ENCODE measurements at regions not wholly inside any gene's neighbourhood (a gene's known extent, or its start where the extent isn't known, plus 50 kb on each side); places are given as distances from the start of the nearest gene placed in this dataset.

DNA sequence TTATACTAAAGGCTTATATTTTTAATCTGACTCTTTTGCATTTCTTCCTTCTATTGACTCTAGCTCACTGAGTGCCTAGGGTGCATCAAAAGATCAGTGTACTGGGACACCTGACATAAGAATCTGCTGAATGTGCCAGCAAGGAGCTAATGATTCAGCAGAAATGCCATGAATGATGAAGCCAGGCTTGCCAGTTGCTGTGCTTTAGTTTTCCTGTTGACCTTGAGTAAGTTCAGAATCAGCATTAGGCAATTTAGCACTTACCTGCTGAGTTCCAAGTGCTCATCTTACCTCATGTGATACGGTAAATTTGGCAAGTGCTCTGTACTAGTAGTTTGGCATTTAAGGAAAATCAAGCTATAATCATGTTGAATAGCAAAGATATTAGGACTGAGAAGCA lies 523.2 kb upstream of the B3GALT2 start:
- DNase-seq (ENCODE audit: low read depth): no peak

DNA sequence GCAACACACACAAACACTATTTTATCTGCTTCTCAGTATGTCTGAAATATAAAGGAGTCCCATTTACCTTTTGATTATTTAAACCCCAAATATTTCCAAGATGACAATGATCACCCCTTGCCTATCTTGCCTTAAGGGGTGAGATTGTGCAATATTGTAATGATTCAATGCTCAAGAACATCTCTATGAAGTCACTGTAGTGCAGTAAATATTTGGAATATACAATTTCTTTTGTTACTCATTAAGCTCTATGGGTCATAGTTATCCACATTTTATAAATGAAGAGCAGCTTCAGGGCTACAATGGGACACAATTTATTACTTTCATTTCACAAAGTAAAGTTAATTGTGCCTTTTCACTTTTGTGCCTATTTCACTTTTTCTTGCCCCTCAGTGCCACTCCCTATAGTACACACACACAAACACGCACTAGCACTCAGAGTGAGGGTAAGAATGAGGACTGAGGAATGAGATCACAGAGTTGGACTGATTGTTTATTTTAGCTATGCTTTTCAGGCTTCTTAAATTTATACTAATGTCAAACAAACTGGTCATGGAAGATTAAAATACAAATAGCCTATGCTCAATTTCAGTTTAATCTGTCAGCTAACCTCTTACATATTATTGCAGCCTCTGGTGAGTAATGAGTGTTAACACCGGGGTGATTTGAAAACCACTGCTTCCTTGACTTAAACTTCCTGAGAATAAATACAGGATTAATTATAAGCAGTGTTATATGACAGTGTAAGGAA lies 521.0 kb upstream of the B3GALT2 start:
- DNase-seq (ENCODE audit: low read depth): peak; percentile 18

DNA sequence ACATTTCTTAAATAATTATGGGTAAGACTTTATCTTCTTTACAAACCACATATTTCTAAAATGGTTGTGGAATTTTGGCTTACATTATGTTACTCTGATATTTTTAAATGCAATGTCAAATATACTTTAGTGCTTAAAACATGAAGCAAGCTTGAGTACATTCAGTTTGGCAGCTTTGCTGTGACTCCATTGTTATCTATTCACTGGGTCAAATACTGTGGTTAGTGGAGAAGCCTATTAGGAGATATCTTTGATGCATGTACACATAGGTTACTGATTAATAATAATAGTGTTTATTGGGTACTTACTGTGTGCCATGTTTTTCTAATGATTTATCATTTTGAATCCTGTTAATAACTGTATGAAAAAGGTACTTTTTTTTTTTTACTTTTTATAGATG lies 520.4 kb upstream of the B3GALT2 start:
- no peak for DNase-seq (ENCODE audit: low read depth)

DNA sequence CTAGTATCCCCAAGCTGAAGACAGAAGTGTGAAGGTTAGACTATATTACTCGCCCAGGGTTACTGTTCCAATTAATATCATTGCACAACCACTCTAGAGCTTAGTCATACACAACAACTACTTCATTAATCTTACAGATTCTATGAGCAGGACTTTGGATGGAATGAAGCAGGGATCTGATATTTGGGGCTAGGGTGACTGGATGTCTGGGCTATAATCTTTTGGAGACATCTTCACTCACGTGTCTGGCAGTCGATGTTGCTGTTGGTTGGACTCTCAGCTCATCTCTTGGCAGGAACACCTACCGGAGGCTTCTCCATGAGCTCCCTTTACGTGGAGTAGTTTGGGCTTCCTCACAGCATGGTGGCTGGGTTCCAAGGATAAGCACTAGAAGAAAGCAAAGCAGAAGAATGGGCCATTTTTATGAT lies 519.2 kb upstream of the B3GALT2 start:
- DNase-seq (ENCODE audit: low read depth): no peak

DNA sequence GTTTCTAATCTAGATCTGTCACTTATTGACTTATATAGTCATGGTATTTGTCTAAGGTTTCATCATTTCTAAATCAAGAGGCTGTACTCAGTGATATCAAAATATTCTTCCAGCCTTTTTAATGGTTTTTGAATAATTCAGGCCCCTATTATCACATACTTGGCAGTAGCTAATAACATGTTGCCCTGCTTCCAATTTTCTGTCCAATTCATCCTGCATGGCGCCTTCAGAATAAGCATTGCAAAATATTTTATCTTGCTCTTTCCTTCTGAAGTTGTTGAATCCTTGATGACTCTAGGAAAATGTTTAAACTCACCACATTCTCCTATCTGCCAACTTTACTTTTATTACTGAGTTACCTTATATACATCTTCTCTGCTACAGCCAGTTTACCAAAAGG lies 517.2 kb upstream of the B3GALT2 start:
- DNase-seq (ENCODE audit: low read depth): no peak

DNA sequence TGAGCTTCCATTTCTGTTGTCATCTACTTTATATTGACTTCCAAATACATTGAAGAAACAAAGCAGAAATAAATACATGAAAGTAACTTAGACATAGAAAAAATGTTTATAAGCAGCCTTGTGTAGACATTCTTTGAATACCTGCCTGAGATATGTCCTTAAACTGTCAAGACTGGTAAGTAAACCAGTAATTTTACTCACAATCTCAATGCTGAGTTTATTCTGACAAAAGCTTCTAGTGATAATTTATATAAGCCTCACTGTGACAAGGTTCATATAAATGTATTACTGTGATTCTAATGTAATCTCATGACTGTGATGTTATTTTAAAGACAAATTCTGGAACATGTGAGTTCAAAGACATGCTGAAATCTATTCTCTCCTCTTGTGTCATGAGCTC lies 516.7 kb upstream of the B3GALT2 start:
- DNase-seq (ENCODE audit: low read depth): no peak

DNA sequence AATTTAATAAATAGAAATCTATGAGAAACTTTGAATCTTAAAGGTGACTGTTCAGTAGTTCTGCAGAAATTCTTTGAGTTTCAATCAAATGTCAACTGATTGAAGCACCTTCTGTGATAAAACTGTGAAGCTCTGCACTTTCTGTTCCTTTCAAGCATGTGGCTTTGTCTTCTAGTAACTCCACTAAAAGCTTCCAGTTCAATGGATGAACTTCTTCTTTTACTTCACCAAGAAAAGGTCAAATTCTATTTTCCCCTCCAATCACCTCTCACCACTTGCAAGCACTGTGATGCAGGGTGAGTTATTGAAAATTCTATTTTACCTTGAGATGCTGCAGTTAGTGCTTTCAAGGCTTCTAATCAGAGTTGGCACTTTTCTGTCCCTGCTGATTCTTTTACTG lies 515.3 kb upstream of the B3GALT2 start:
- no peak for DNase-seq (ENCODE audit: low read depth)

DNA sequence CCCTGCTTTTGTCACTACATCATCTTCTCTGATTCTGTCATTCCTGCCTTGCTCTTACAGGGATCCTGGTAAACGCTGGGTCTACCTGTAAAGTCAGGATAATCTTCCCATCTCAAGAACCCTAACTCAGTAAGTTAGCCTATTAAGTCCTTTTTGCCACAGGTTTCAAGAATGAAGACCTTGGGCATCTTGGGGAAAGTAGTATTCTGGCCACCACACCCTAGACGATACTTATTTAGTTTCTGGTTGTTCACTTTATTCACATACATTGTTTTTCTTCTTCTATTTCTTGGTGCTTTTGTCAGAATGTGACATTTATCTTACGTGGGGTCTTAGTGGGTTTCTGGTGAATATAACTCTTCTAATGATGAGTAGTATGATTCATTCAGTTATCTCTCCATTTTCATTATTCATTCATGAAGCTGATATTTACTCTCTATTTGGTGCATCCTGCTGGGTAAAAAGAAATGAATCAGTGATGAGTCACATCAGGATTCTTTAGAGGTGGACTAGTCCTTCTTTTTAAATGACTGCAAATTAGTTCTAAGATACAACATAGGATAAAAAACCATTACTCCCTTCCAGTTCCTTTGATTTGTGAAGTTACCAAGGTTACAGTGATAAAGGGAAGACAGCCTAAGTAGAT lies 514.4 kb upstream of the B3GALT2 start:
- no peak for DNase-seq (ENCODE audit: low read depth)

DNA sequence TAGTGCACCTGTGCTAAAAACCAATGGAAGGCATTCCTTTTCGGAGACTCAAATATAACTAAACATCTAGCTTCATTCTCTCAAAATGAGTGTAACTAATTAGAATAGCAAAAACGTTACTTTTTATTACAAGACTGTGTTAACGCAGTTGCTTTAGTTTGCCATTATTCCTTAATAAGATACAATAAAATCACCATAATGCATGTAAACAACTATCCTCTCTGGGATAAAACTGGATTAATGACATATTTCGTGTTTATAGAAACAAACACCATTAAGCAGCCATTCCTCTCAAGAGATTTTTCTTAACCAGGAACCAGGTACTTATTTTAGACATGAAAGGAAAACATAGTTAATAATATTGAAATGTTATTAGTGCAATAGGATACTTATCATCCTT lies 512.8 kb upstream of the B3GALT2 start:
- no peak for DNase-seq (ENCODE audit: low read depth)

DNA sequence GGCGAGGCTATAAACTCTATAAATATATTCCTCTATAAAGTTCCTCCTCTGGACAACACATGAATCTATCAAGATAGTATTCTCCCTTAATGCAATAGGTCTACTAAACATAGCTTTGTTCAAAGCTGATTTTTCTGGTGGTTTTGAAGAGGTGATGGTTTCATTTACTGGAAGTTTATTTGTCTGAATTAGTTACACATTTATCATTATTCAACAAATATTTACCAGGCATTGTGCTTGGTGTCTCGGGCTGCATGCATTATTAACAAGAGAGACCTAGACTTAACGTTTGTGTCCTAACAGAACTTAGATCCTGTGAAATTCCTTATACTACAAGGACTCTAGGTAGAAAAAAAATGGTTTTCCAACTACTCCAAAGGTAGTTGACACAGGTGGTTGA lies 511.4 kb upstream of the B3GALT2 start:
- DNase-seq (ENCODE audit: low read depth): no peak

DNA sequence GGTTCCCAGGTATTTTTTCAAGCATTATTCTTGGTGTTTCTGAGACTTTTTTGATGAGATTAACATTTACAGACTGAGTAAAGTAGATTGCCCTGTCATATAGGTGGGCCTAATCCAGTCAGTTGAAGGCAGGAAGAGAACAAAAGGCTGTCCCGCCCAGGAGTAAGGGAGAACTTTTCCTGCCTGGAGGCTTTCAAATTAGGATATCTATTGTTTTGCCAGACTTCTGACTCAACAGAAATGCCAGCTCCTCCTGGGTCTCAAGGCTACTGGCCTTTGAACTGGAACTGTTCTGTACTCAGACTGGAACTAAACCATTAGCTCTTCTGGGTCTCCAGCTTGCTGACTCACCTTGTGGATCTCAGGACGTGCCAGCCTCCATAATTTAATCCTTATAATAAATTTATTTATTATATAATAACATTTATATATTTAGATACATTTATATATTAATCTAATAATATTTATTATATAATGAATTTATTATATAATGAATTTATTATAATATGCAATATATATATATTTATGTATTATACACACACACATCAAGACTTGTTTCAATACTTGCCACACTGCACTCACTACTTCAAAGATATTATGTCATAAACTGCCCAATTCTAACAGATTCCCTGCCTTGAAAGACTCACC lies 510.8 kb upstream of the B3GALT2 start:
- no peak for DNase-seq (ENCODE audit: low read depth)

DNA sequence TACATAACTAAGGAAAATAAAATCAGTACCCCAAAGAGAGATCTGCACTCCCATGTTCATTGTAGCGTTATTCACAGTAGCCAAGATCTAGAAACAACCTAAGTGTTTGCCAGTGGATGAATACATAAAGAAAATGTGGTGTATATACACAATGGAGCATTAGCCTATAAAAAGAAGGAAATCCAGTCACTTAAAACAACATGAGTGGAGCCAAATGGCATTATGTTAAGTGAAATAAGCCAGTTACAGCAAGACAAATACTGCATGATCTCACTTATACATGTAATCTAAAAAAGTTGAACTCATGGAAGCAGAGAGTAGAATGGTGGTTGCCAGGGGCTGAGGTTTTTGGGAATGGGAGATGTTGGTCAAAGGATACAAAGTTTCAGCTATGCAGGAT lies 508.3 kb upstream of the B3GALT2 start:
- DNase-seq (ENCODE audit: low read depth): no peak

DNA sequence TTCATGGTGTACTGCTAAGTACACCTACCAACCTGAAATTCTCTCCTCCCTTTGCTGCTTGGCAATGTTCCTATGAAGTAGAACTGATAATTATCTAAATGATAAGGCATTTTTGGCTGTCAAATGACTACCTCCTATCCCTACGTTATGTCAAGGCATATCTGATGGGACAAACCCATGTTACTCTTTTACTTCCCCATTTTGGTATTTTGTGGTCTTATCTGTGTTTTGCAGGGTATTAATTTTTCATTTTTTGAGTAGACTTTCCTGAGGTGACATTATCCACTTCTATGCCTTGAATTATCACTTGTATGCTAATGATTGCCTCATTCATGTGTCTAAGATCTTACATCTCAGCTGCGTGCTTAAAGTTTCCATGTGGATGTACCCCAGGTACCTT lies 499.6 kb upstream of the B3GALT2 start:
- DNase-seq (ENCODE audit: low read depth): no peak

DNA sequence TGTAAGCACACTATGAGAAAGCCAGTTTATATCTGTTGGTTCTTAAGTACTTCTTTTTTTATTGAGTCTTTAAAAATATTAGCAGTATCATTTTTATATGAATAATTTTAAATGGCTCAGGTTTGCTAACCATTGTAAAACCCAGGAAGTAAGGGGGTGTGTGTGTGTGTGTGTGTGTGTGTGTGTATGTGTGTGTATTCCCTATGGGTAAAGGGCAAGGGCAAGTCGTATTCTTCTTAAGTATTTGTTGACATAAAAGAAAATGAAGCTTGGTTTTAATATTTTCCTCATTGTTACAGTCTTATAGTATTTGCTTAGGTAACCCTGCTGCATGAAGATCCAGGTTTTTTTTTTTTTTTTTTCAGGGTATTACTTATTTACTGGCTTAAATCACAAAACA lies 495.0 kb upstream of the B3GALT2 start:
- no peak for DNase-seq (ENCODE audit: low read depth)

DNA sequence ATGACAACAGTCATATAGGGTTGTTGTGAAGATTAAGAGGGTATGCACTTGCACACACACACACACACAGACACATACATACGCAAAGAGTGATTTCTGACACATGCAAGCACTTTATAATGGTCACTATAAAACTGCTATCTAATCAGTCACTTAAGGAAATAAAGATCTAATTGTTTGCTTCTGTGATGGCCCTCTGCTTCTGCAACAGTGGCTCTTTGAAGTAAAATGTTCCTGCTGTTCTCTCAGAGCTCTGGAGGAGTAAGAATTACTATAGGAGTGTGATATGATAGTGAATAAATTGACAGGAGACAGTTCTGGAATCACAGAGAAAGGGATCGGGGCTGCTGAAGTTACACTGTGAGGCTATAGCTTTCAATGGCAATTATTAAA lies 494.5 kb upstream of the B3GALT2 start:
- DNase-seq (ENCODE audit: low read depth): no peak

DNA sequence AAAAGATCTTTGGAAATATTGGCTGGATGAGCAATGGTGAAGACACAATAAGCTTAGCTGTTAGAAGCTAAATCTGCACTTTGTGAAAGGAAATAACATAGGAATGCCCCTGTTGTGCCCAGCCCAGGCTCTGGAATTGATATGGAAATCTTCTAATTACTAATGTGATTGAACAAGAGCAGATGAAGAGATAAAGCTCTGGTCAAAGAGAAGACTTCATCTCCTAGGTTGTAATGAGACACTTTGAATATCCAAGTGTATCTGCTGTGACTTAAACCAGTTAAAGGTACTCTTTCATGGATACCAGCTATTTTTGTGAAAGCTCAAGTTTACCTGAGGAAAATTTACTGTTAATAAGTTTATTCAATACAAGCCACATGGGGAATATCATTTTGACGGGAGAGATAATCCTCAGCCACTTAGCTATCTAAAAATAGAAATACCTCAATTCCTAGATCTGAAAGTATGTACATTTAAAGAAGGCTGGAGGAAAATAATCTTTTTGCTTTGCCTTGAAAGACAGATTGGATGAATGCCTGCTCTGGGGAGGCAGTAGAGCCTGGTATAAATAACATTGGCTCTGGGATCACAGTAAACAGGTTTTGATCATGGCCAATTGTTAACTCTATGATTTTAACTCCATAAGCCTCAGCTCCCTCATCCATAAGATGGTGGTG lies 494.0 kb upstream of the B3GALT2 start:
- DNase-seq (ENCODE audit: low read depth): no peak

DNA sequence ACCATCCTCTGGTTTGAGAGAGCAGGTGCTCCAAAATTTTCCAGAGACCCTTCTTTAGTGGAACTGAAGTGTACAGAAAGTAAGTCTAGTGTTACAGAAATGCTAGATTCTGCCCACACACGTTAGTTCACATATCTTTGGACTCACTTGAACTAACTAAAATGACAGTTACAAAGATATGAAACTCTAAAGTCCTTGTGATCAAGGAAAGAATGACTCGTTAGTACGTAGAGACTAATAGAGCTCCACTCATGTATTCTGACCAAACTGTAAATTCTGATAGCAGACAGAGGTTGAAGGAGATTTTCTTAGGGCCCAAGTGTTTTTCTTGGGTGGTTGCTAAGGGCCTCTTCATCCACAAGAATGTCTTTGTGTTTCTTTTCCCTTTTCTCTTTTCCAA lies 491.5 kb upstream of the B3GALT2 start:
- no peak for DNase-seq (ENCODE audit: low read depth)

DNA sequence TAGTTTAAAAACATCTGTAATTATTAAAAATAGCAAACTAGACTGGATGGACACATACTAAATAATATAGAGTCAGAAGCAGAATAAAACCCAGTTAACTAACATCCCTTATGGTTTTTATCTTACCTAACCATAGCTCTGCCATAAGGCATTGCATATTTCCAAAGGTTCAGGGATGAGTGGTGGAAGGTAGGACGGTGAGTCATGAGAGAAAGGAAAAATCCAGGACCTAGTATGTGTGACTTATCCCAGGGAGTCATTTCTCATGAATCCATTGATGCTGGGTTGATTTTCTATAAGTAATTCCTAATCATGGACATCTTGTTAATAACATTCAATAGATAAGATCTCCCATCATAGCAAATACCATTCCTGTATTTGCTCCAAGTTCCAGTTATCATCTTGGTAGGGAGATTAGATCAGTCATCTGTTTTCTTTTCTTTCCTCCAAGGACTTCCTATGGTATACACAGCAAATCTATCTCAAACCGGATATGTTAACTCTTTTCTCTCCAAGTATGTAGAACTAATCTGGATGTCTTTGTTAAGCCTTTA lies 490.7 kb upstream of the B3GALT2 start:
- no peak for DNase-seq (ENCODE audit: low read depth)

DNA sequence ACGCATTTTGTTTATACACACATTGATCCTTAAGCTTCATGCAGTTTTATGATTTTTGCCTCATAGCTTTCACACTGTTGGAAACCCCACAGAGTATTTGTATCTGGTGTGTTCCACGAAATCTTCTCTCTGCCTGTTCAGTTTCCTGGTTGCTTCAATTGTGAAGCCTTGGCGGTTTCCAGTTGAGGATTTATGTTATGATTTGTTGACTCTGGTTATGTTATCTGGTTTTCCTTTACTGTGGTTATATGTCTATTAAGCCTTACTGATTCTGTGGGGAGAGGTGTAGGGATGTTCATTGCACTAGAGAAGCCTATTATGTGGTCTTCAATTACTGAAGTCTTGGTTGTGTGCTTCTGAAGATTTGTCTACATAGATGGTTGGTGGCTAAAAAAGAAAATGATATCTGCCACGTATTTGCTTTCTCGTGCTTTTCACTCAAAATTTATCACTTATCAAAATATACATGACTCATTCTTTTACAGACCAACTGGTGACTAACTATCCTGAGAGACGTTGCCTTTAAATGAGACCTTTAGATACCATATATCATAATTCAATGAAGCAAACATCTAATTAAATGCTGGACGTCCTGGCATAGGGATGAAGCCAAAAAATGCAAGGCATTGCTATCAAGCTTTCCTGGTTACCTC lies 488.0 kb upstream of the B3GALT2 start:
- DNase-seq (ENCODE audit: low read depth): no peak

DNA sequence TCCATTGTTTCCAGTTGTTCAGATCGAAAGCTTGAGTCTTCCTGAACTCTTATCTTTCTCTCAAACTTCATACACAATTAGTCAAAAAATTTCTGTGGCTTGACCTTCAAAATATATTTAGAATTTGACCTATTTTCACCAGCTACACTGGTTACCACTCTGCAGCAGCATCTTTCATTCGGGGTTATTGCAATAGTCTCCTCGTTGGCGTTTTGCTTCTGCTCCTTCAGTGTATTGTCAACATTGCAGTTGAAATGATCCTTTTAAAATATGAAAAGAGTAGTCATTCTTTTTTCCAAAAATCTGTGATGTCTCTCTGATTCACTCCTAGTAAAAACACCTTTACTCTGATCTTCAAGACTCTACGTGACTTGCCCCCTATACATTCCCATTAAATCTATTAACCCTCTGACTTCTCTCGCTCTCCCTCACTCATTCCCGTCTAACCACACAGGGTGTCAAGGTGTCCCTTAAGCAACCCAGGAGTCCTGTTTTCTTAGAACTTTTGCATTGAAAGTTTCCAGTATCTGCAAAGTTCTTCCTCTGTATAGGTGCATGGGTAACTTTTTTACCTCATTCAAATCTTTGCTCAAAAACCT lies 480.2 kb upstream of the B3GALT2 start:
- DNase-seq (ENCODE audit: low read depth): no peak

DNA sequence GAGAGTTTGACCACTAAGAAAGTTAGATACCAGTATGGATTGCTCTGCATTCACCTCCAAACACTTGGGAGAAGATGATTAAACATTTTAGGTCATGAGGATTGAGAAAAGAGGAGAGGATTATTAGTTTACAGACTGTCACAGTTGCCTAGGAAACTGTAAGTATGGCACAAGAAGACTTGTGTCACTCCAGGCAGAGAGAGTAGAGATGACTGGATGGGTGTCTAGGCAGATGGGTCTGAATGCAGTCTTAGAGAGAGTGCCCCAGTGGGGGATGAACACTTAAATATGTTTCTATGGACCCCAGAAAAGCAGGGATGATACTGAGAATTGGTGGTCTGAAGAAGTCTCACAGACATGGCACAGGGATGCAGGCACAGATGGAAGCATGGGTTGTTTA lies 477.6 kb upstream of the B3GALT2 start:
- no peak for DNase-seq (ENCODE audit: low read depth)

DNA sequence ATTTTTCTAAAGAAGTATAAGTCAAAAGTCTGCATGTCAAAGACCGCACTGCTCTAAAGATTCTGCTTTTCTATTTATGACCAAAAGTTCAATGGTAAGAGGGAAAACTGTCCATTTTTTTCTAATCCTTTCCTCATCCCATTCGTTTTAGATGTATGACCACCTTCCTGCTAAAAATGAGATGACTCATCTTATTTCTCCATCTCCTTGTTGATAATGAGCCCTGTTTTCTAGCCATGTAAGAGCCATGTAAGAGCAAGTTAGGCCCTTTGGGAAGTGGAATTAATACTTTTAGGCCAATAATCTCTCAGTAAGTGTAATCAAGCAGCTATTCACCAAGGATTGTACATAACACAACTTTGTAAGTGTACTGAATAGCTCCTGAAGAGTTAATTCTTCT lies 475.6 kb upstream of the B3GALT2 start:
- no peak for DNase-seq (ENCODE audit: low read depth)
